GM12878 (cell line): ENCODE measurements at regions not wholly inside any gene's neighbourhood (a gene's known extent, or its start where the extent isn't known, plus 50 kb on each side); places are given as distances from the start of the nearest gene placed in this dataset.

Experiments
- ATAC-seq: fragments of 200-7000 bp; cut with Tn5 transposase; 3 replicates; pipeline ENCODE4 v1.9.1; 2020; ENCODE audit warnings: mild to moderate bottlenecking, moderate library complexity
- BruUV-seq: library from RNA; stranded (reverse); fragments of 400-500 nt; replicated peaks from 2 replicates; lab custom pipeline; 2021; lab: Mats Ljungman, UMichigan
- CTCF ChIA-PET: fragments of 300-600 bp; sonication (Branson Sonifier 250); formaldehyde crosslinking; extraction: SDS; loops from one replicate; lab custom pipeline; 2021; ENCODE audit warnings: inconsistent platforms; lab: Yijun Ruan, JAX
- POLR2A ChIA-PET: fragments of 350-600 bp; formaldehyde crosslinking; extraction: SDS; loops from one replicate; lab custom pipeline; 2021; ENCODE audit warnings: inconsistent platforms; lab: Charles Lee
- RAD21 ChIA-PET: fragments of 300-600 bp; sonication (Branson Sonifier 250); formaldehyde crosslinking; loops from one replicate; lab custom pipeline; 2023; ENCODE audit warnings: antibody characterized with exemption; ENCODE audit not compliant: unreplicated experiment; lab: Charles Lee
- SMC1A ChIA-PET: fragments of 300-600 bp; sonication (Branson Sonifier 250); formaldehyde crosslinking; loops from one replicate; lab custom pipeline; 2023; ENCODE audit not compliant: unreplicated experiment, uncharacterized antibody; lab: Charles Lee
- DNase-seq: peaks from one replicate; pipeline ENCODE4 v3.0.0-alpha.2; 2011; ENCODE audit warnings: low read depth, low spot score
- FAIRE-seq: peaks from 3 replicates; lab custom pipeline; 2011; peaks lifted over from hg19 to GRCh38; lab: Jason Lieb, UNC
- H2AFZ ChIP-seq: 2 replicates; pipeline ENCODE4 v1.6.0; 2011; ENCODE audit warnings: low read depth, low read length, control low read depth; ENCODE audit not compliant: control insufficient read depth
- H3K27ac ChIP-seq: 2 replicates; pipeline ENCODE4 v1.5.1; 2011; ENCODE audit warnings: control low read depth; ENCODE audit not compliant: control insufficient read depth, insufficient read depth
- H3K27me3 ChIP-seq, 2 experiments: replicated peaks in 1 of 2; 2 replicates each; pipeline versions ENCODE4 v1.6.0 to v1.6.1; 2011; ENCODE audit warnings: low read length in 1 of 2; ENCODE audit not compliant: control insufficient read depth in 2 of 2, insufficient read depth in 2 of 2
- H3K36me3 ChIP-seq, 2 experiments: 2 replicates each; pipeline ENCODE4 v1.5.1; 2011; ENCODE audit warnings: low read length in 1 of 2; ENCODE audit not compliant: control insufficient read depth in 2 of 2, insufficient read depth in 2 of 2
- H3K4me1 ChIP-seq: 2 replicates; pipeline ENCODE4 v1.6.1; 2011; ENCODE audit warnings: mild to moderate bottlenecking, low read length, moderate library complexity, mixed read lengths; ENCODE audit not compliant: control insufficient read depth, insufficient read depth
- H3K4me2 ChIP-seq: 2 replicates; pipeline ENCODE4 v1.6.0; 2011; ENCODE audit warnings: control low read depth; ENCODE audit not compliant: control insufficient read depth, insufficient read depth
- H3K4me3 ChIP-seq: fragments of 200-600 bp; sonication (generic); 2 replicates; pipeline ENCODE4 v1.5.1; 2016
- H3K79me2 ChIP-seq: 2 replicates; pipeline ENCODE4 v1.6.0; 2011; ENCODE audit warnings: low read length; ENCODE audit not compliant: control insufficient read depth, insufficient read depth
- H3K9ac ChIP-seq: 2 replicates; pipeline ENCODE4 v1.8.0; 2011; ENCODE audit warnings: low read length, control low read depth, mixed read lengths; ENCODE audit not compliant: control insufficient read depth, insufficient read depth
- H3K9me3 ChIP-seq: replicated peaks from 3 replicates; pipeline ENCODE4 v1.5.1; 2011; ENCODE audit warnings: mild to moderate bottlenecking, low read length; ENCODE audit not compliant: control insufficient read depth, insufficient read depth
- H4K20me1 ChIP-seq: 2 replicates; pipeline ENCODE4 v1.6.0; 2011; ENCODE audit not compliant: control insufficient read depth, insufficient read depth
- BACH1 ChIP-seq: fragments of 450-650 bp; IDR thresholded peaks from 2 replicates; pipeline ENCODE4 v1.6.1; 2017; ENCODE audit warnings: mild to moderate bottlenecking, borderline replicate concordance
- E4F1 ChIP-seq: fragments of 450-650 bp; IDR thresholded peaks from 2 replicates; pipeline ENCODE4 v1.6.1; 2018; ENCODE audit warnings: borderline replicate concordance, mild to moderate bottlenecking; ENCODE audit not compliant: partially characterized antibody
- ESRRA ChIP-seq: IDR thresholded peaks from 2 replicates; pipeline ENCODE4 v1.6.1; 2012; ENCODE audit warnings: mild to moderate bottlenecking, low read length, improper control_type of control experiment
- MEF2B ChIP-seq: fragments of 450-650 bp; IDR thresholded peaks from 2 replicates; pipeline ENCODE4 v1.6.1; 2018; ENCODE audit warnings: mild to moderate bottlenecking, moderate library complexity; ENCODE audit not compliant: partially characterized antibody, poor library complexity, severe bottlenecking
- NFXL1 ChIP-seq: fragments of 450-650 bp; IDR thresholded peaks from 2 replicates; pipeline ENCODE4 v1.6.1; 2017; ENCODE audit warnings: antibody characterized with exemption, mild to moderate bottlenecking, borderline replicate concordance
- NFYA ChIP-seq: IDR thresholded peaks from 2 replicates; pipeline ENCODE4 v1.6.1; 2011; ENCODE audit warnings: low read depth, mild to moderate bottlenecking, low read length, improper control_type of control experiment, borderline replicate concordance
- POLR2AphosphoS5 ChIP-seq: IDR thresholded peaks from 2 replicates; pipeline ENCODE4 v1.6.1; 2011; ENCODE audit warnings: mild to moderate bottlenecking, low read length, inconsistent platforms
- RB1 ChIP-seq: fragments of 450-650 bp; formaldehyde crosslinking; IDR thresholded peaks from 2 replicates; pipeline ENCODE4 v1.6.1; 2017; ENCODE audit warnings: mild to moderate bottlenecking, borderline replicate concordance
- RBBP5 ChIP-seq: fragments of 200-600 bp; sonication (generic); conservative IDR thresholded peaks from 2 replicates; pipeline ENCODE4 v1.6.1; 2016
- SIN3A ChIP-seq: IDR thresholded peaks from 2 replicates; pipeline ENCODE4 v1.6.1; 2012; ENCODE audit warnings: low read depth, low read length, improper control_type of control experiment
- SMARCA5 ChIP-seq: fragments of 450-650 bp; IDR thresholded peaks from 2 replicates; pipeline ENCODE4 v1.6.1; 2017; ENCODE audit warnings: mild to moderate bottlenecking
- SPI1 ChIP-seq: IDR thresholded peaks from 2 replicates; pipeline ENCODE4 v1.6.1; 2011; ENCODE audit warnings: low read depth, mild to moderate bottlenecking, low read length, moderate library complexity, borderline replicate concordance; ENCODE audit not compliant: insufficient read depth
- TARDBP ChIP-seq: IDR thresholded peaks from 2 replicates; pipeline ENCODE4 v1.6.1; 2016; ENCODE audit warnings: borderline replicate concordance
- TCF7 ChIP-seq: IDR thresholded peaks from 2 replicates; pipeline ENCODE4 v1.6.1; 2014; ENCODE audit warnings: antibody characterized with exemption, borderline replicate concordance
- USF1 ChIP-seq: IDR thresholded peaks from 2 replicates; pipeline ENCODE4 v1.6.1; 2011; ENCODE audit warnings: borderline replicate concordance, low read depth, mild to moderate bottlenecking, moderate library complexity, mixed read lengths, low read length; ENCODE audit not compliant: insufficient read depth; ENCODE audit errors: extremely low read length
- ZNF207 ChIP-seq: fragments of 450-650 bp; IDR thresholded peaks from 2 replicates; pipeline ENCODE4 v1.6.1; 2014; ENCODE audit warnings: antibody characterized with exemption, mild to moderate bottlenecking, borderline replicate concordance
- WGBS: methylation state at CpG from one replicate; pipeline ENCODE4 v1.1.6; 2016; ENCODE audit warnings: low lambda C conversion rate; ENCODE audit not compliant: insufficient replicate concordance, insufficient coverage; ENCODE audit errors: missing lambda C conversion rate; 5-methylcytosine and 5-hydroxymethylcytosine counted together
- in situ Hi-C: fragments of 300-500 bp; cut with MboI; formaldehyde crosslinking; loops from 9 replicates; pipeline ENCODE4 v1.14.3; 2018; ENCODE audit warnings: mixed read lengths
- intact Hi-C: fragments of 100-400 bp; cut with micrococcal nuclease; formaldehyde crosslinking; loops from one replicate; pipeline ENCODE4 v1.14.2; 2022; ENCODE audit not compliant: unreplicated experiment
- TF ChIP-seq, protein P1 (sequence below): fragments of 150-350 bp; IDR thresholded peaks from 2 replicates; pipeline ENCODE4 v1.6.1; 2016; ENCODE audit warnings: low read depth, low read length

DNA sequence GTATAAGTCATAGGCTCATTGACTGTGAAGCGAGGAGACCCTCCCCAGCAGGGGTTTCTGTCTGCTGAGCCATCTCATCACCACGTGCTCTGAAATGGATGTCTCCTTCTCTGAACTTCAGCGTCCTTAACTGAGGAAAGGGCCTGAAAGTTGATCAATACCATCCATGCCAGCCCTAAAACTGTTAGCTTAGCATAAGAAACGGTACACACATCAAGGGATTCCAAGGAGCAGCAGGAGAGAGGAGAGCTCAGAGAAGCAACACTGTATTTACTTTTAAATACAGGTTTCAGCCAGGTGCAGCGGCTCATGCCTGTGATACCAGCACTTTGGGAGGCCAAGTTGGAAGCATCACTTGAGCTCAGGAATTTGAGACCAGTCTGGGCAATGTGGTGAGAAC lies 248.9 kb upstream of the TNRC6C start:
- 30% methylated on average over 5 of the region's 5 CpGs for WGBS
- intact Hi-C loops: no loop called here

More for the DNA sequence above, 248.9 kb upstream of the TNRC6C start:
- ATAC-seq (no peak), FAIRE-seq (no peak), DNase-seq (no peak)
- Histone ChIP-seq H3K4me1 (no peaks in the 10 kb centered on the region), H3K4me2 (no peak overlapping the region), H4K20me1 (no peaks in the 10 kb centered on the region), H3K36me3 (no peaks in the 10 kb centered on the region), H3K27me3 (no peaks in the 10 kb centered on the region), H3K27ac (no peak overlapping the region), H3K79me2 (no peaks in the 10 kb centered on the region), H3K9me3 (peaks cover 2% of the 10 kb centered on the region; the same call in 2 of the 3 replicates), H3K9ac (no peak overlapping the region), H3K4me3 (no peak overlapping the region), H2AFZ (no peak overlapping the region)
- BruUV-seq: no TSS peak
- TF ChIP-seq, protein P1, sequence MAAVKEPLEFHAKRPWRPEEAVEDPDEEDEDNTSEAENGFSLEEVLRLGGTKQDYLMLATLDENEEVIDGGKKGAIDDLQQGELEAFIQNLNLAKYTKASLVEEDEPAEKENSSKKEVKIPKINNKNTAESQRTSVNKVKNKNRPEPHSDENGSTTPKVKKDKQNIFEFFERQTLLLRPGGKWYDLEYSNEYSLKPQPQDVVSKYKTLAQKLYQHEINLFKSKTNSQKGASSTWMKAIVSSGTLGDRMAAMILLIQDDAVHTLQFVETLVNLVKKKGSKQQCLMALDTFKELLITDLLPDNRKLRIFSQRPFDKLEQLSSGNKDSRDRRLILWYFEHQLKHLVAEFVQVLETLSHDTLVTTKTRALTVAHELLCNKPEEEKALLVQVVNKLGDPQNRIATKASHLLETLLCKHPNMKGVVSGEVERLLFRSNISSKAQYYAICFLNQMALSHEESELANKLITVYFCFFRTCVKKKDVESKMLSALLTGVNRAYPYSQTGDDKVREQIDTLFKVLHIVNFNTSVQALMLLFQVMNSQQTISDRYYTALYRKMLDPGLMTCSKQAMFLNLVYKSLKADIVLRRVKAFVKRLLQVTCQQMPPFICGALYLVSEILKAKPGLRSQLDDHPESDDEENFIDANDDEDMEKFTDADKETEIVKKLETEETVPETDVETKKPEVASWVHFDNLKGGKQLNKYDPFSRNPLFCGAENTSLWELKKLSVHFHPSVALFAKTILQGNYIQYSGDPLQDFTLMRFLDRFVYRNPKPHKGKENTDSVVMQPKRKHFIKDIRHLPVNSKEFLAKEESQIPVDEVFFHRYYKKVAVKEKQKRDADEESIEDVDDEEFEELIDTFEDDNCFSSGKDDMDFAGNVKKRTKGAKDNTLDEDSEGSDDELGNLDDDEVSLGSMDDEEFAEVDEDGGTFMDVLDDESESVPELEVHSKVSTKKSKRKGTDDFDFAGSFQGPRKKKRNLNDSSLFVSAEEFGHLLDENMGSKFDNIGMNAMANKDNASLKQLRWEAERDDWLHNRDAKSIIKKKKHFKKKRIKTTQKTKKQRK: no peak
- TF ChIP-seq TARDBP (no peak), SIN3A (no peak), USF1 (no peak), POLR2AphosphoS5 (no peak), SPI1 (no peak), BACH1 (no peak), E4F1 (no peak), RBBP5 (no peak), MEF2B (no peak), RB1 (no peak), ESRRA (no peak), ZNF207 (no peak), TCF7 (no peak), SMARCA5 (no peak), NFYA (no peak), NFXL1 (no peak)
- ChIA-PET CTCF (interaction anchor here (1.2 kb wide), 2 partner anchors 21 to 331 kb away, joined by 3 to 4 read pairs; no protein-coding TSS in a partner anchor), RAD21 (no interaction called here), POLR2A (no interaction called here), SMC1A (interaction anchor here (0.6 to 0.8 kb wide), 2 partner anchors 20 to 311 kb away, joined by 3 read pairs; no protein-coding TSS in a partner anchor)
- in situ Hi-C loops: no loop called here
